SK-N-SH treated with all-trans-retinoic acid at 6 μM for 48 hours (cell line): ENCODE measurements at regions not wholly inside any gene's neighbourhood (a gene's known extent, or its start where the extent isn't known, plus 50 kb on each side); places are given as distances from the start of the nearest gene placed in this dataset.

Experiments
- ATAC-seq: fragments of 200-7000 bp; cut with Tn5 transposase; 3 replicates; pipeline ENCODE4 v1.9.1; 2020; ENCODE audit warnings: mild to moderate bottlenecking, moderate library complexity
- ARNTL ChIP-seq: fragments of 450-650 bp; formaldehyde crosslinking; IDR thresholded peaks from 2 replicates; pipeline ENCODE4 v1.5.0; 2020; ENCODE audit warnings: low read depth, mild to moderate bottlenecking, moderate library complexity, borderline replicate concordance
- BACH2 ChIP-seq: fragments of 250-450 bp; sonication (Bioruptor Pico); IDR thresholded peaks from 2 replicates; pipeline ENCODE4 v1.9.0; 2021; ENCODE audit warnings: mild to moderate bottlenecking, borderline replicate concordance
- CREB5 ChIP-seq: fragments of 250-450 bp; sonication (Bioruptor Pico); IDR thresholded peaks from 2 replicates; pipeline ENCODE4 v1.5.1; 2020; ENCODE audit warnings: low read depth, mild to moderate bottlenecking, moderate library complexity
- CSDC2 ChIP-seq: fragments of 250-450 bp; sonication (Bioruptor Pico); IDR thresholded peaks from 2 replicates; pipeline ENCODE4 v1.5.0; 2020; ENCODE audit warnings: mild to moderate bottlenecking, moderate library complexity
- CSRNP3 ChIP-seq: fragments of 250-450 bp; sonication (Bioruptor Pico); IDR thresholded peaks from 2 replicates; pipeline ENCODE4 v1.5.1; 2021; ENCODE audit warnings: mild to moderate bottlenecking, moderate library complexity
- ESRRG ChIP-seq: fragments of 250-450 bp; sonication (Bioruptor Pico); IDR thresholded peaks from 2 replicates; pipeline ENCODE4 v1.6.1; 2021; ENCODE audit warnings: mild to moderate bottlenecking
- GLIS3 ChIP-seq: fragments of 250-450 bp; sonication (Bioruptor Pico); IDR thresholded peaks from 2 replicates; pipeline ENCODE4 v1.5.0; 2020; ENCODE audit warnings: mild to moderate bottlenecking, moderate library complexity
- OSR1 ChIP-seq: fragments of 250-450 bp; sonication (Bioruptor Pico); IDR thresholded peaks from 2 replicates; pipeline ENCODE4 v1.8.0; 2022; ENCODE audit warnings: moderate library complexity, mild to moderate bottlenecking, inconsistent platforms
- PATZ1 ChIP-seq: fragments of 250-450 bp; sonication (Bioruptor Pico); IDR thresholded peaks from 2 replicates; pipeline ENCODE4 v1.8.0; 2020; ENCODE audit warnings: mild to moderate bottlenecking, moderate library complexity, borderline replicate concordance
- POU6F1 ChIP-seq: fragments of 250-450 bp; sonication (Bioruptor Pico); IDR thresholded peaks from 2 replicates; pipeline ENCODE4 v1.8.0; 2021; ENCODE audit warnings: low read depth, mild to moderate bottlenecking, moderate library complexity, borderline replicate concordance
- PPARA ChIP-seq: fragments of 250-450 bp; sonication (Bioruptor Pico); IDR thresholded peaks from 2 replicates; pipeline ENCODE4 v1.5.0; 2020; ENCODE audit warnings: mild to moderate bottlenecking, borderline replicate concordance
- RARB ChIP-seq: fragments of 250-450 bp; sonication (Bioruptor Pico); IDR thresholded peaks from 2 replicates; pipeline ENCODE4 v1.8.0; 2021; ENCODE audit warnings: mild to moderate bottlenecking, moderate library complexity
- SNAI2 ChIP-seq: fragments of 250-450 bp; sonication (Bioruptor Pico); IDR thresholded peaks from 2 replicates; pipeline ENCODE4 v1.5.0; 2020; ENCODE audit warnings: mild to moderate bottlenecking, moderate library complexity
- TCF4 ChIP-seq: fragments of 250-450 bp; sonication (Bioruptor Pico); IDR thresholded peaks from 2 replicates; pipeline ENCODE4 v1.8.0; 2021; ENCODE audit warnings: mild to moderate bottlenecking, moderate library complexity, borderline replicate concordance
- TOX ChIP-seq: fragments of 250-450 bp; sonication (Bioruptor Pico); IDR thresholded peaks from 2 replicates; pipeline ENCODE4 v1.8.0; 2021; ENCODE audit warnings: mild to moderate bottlenecking, moderate library complexity, borderline replicate concordance
- TSHZ2 ChIP-seq: fragments of 250-450 bp; sonication (Bioruptor Pico); IDR thresholded peaks from 2 replicates; pipeline ENCODE4 v1.5.0; 2020; ENCODE audit warnings: mild to moderate bottlenecking, moderate library complexity
- ZC3H10 ChIP-seq: fragments of 250-450 bp; sonication (Bioruptor Pico); IDR thresholded peaks from 2 replicates; pipeline ENCODE4 v1.5.1; 2021; ENCODE audit warnings: mild to moderate bottlenecking, moderate library complexity
- ZFP3 ChIP-seq: fragments of 250-450 bp; sonication (Bioruptor Pico); IDR thresholded peaks from 2 replicates; pipeline ENCODE4 v1.5.0; 2020; ENCODE audit warnings: mild to moderate bottlenecking, moderate library complexity
- ZFP30 ChIP-seq: fragments of 450-650 bp; formaldehyde crosslinking; IDR thresholded peaks from 2 replicates; pipeline ENCODE4 v1.5.0; 2022; ENCODE audit warnings: mild to moderate bottlenecking, moderate library complexity
- ZNF565 ChIP-seq: fragments of 450-650 bp; formaldehyde crosslinking; conservative IDR thresholded peaks from 2 replicates; pipeline ENCODE4 v1.5.0; 2020; ENCODE audit warnings: low read depth, mild to moderate bottlenecking, moderate library complexity
- ZNF70 ChIP-seq: fragments of 450-650 bp; formaldehyde crosslinking; IDR thresholded peaks from 2 replicates; pipeline ENCODE4 v1.5.0; 2020; ENCODE audit warnings: mild to moderate bottlenecking, moderate library complexity
- ZNF8 ChIP-seq: fragments of 450-650 bp; formaldehyde crosslinking; IDR thresholded peaks from 2 replicates; pipeline ENCODE4 v1.5.0; 2020; ENCODE audit warnings: mild to moderate bottlenecking, moderate library complexity

- no peak for ATAC-seq
- TF ChIP-seq ARNTL (CRISPR knock-in tag): no peak
- TF ChIP-seq PATZ1 (CRISPR knock-in tag): no peak
- no peak for TF ChIP-seq BACH2 (CRISPR knock-in tag)
- TF ChIP-seq TSHZ2 (CRISPR knock-in tag): no peak
- no peak for TF ChIP-seq PPARA (CRISPR knock-in tag)
- TF ChIP-seq TCF4: no peak
- TF ChIP-seq ESRRG (CRISPR knock-in tag): no peak
- no peak for TF ChIP-seq ZC3H10
- no peak for TF ChIP-seq RARB (CRISPR knock-in tag)
- TF ChIP-seq CSDC2: no peak
- no peak for TF ChIP-seq ZNF70 (CRISPR knock-in tag)
- TF ChIP-seq ZNF565 (CRISPR knock-in tag): no peak
- no peak for TF ChIP-seq GLIS3 (CRISPR knock-in tag)
- TF ChIP-seq POU6F1 (CRISPR knock-in tag): no peak
- no peak for TF ChIP-seq TOX
These were observed 216.4 kb upstream of the NECTIN3 start for GRCh38 chr3:110855207-110855606.

GRCh38 chr3:110856916-110857315 is 214.7 kb upstream of the NECTIN3 start:
- no peak for ATAC-seq
- TF ChIP-seq PPARA (CRISPR knock-in tag) (no peak), SNAI2 (no peak), GLIS3 (CRISPR knock-in tag) (no peak), ZNF70 (CRISPR knock-in tag) (no peak), RARB (CRISPR knock-in tag) (no peak), TCF4 (no peak), CREB5 (no peak), ZFP30 (CRISPR knock-in tag) (no peak), TOX (no peak), ZNF8 (no peak), ESRRG (CRISPR knock-in tag) (no peak), PATZ1 (CRISPR knock-in tag) (no peak), ZFP3 (no peak), BACH2 (CRISPR knock-in tag) (no peak), TSHZ2 (CRISPR knock-in tag) (no peak), OSR1 (no peak), POU6F1 (CRISPR knock-in tag) (no peak), CSRNP3 (no peak), ZNF565 (CRISPR knock-in tag) (no peak), ZC3H10 (no peak)
